ENCODE measurements at regions not wholly inside any gene's neighbourhood (a gene's known extent, or its start where the extent isn't known, plus 50 kb on each side); places are given as distances from the start of the nearest gene placed in this dataset.

DNA sequence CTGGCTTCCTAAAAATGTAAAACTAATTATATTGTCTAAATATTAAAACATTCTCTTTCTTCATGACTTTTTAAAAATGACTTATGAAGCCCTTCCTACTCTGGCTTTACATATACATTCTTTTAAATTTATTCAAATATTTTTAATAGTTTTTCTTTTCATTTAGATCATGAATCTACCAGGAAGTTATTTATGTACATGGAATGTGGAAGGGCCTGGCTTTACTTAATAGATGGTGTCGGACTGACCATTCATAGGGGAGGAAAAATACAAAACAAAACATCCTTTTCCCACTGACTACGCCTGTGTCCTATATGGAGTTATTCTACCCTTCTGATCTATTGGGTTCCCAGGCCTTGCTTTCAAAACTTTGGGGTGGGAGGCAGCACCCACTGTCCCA is 129.8 kb downstream of the MACROH2A1 start:
- peak overlapping the region; percentile 46 for H3K27ac ChIP-seq (ENCODE audit: low read depth, low read length, poor library complexity, severe bottlenecking)
- no peak for TF ChIP-seq CTCF (conservative IDR thresholded peaks at IDR 0.05; ENCODE audit: low read depth, low read length)
- TF ChIP-seq EZH2 (IDR thresholded peaks at IDR 0.05; ENCODE audit: borderline replicate concordance, low read depth, low read length, poor library complexity, severe bottlenecking) = no peak
- CTCF ChIA-PET = no interaction called here

DNA sequence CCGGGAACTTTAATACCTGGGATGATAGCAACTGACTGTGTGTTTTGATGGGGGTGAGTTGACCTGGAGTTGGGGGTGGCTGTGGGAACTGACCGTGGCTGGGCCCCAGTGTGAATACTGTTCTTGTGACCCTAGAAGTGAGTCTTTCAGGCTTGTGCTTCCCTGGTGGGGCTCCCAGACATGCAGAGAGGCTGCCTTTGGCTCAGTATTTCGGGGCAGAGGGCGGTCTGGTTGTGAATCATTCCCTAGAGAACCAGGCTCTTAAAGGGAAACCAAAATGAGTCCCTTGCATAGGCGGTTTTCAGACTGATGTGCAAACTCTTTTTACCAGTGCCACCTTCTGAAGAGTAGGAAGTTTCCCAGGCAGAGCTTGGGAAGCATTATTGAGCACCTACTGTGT is 132.1 kb downstream of the MACROH2A1 start:
- TF ChIP-seq CTCF (conservative IDR thresholded peaks at IDR 0.05; ENCODE audit: low read depth, low read length) (no peak), EZH2 (IDR thresholded peaks at IDR 0.05; ENCODE audit: borderline replicate concordance, low read depth, low read length, poor library complexity, severe bottlenecking) (no peak)
- H3K4me1 ChIP-seq (ENCODE audit: insufficient read depth, low read length, poor library complexity, severe bottlenecking) = peaks cover 16% of the 10 kb centered on the region
- POLR2A ChIA-PET (ENCODE audit: low non-redundant PET) = no interaction called here
- BruUV-seq (replicated peaks) = no TSS peak
- H3K27me3 ChIP-seq (replicated peaks; ENCODE audit: insufficient read depth, low read depth, low read length, poor library complexity) = no peaks in the 10 kb centered on the region
- H3K36me3 ChIP-seq (ENCODE audit: insufficient read depth, low read length, poor library complexity, severe bottlenecking) = no peaks in the 10 kb centered on the region
- DNase-seq (ENCODE audit: low spot score) = no peak
- CTCF ChIA-PET = no interaction called here
- H3K9me3 ChIP-seq (ENCODE audit: low read depth, low read length, poor library complexity, severe bottlenecking) = no peaks in the 10 kb centered on the region
- no peak overlapping the region for H3K4me3 ChIP-seq (ENCODE audit: low read depth, low read length, poor library complexity, severe bottlenecking)
- intact Hi-C loops (cut with micrococcal nuclease; ENCODE audit: unreplicated experiment) = no loop called here
- no peak overlapping the region for H3K27ac ChIP-seq (ENCODE audit: low read depth, low read length, poor library complexity, severe bottlenecking)

More for the DNA sequence above, 129.8 kb downstream of the MACROH2A1 start:
- no TSS peak for BruUV-seq (replicated peaks)
- H3K4me3 ChIP-seq (ENCODE audit: low read depth, low read length, poor library complexity, severe bottlenecking) = no peak overlapping the region
- no peaks in the 10 kb centered on the region for H3K9me3 ChIP-seq (ENCODE audit: low read depth, low read length, poor library complexity, severe bottlenecking)
- intact Hi-C loops (cut with micrococcal nuclease; ENCODE audit: unreplicated experiment) = no loop called here
- POLR2A ChIA-PET (ENCODE audit: low non-redundant PET) = no interaction called here
- no peak for DNase-seq (ENCODE audit: low spot score)
- peaks cover 16% of the 10 kb centered on the region for H3K4me1 ChIP-seq (ENCODE audit: insufficient read depth, low read length, poor library complexity, severe bottlenecking)
- H3K27me3 ChIP-seq (replicated peaks; ENCODE audit: insufficient read depth, low read depth, low read length, poor library complexity) = no peaks in the 10 kb centered on the region
- no peaks in the 10 kb centered on the region for H3K36me3 ChIP-seq (ENCODE audit: insufficient read depth, low read length, poor library complexity, severe bottlenecking)

DNA sequence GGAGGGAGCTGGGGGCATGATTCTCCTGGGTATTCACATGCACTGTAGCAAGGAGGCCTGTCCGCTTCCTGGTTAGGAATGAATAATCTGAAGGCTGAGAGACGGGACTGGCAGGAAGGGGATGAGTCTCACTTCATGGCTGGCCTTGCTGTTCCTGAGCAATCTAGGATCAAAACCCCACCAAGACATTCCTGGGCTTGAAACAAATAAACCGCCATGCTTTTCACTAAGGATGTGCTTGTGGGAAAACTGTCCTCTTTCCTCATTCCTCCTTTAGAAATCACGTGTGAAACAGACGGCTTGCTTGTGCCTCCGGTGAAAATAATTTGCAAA is 132.8 kb downstream of the MACROH2A1 start:
- DNase-seq (ENCODE audit: low spot score) = no peak
- no peak for TF ChIP-seq EZH2 (IDR thresholded peaks at IDR 0.05; ENCODE audit: borderline replicate concordance, low read depth, low read length, poor library complexity, severe bottlenecking)
- POLR2A ChIA-PET (ENCODE audit: low non-redundant PET) = no interaction called here
- Histone ChIP-seq H3K36me3 (ENCODE audit: insufficient read depth, low read length, poor library complexity, severe bottlenecking) (no peaks in the 10 kb centered on the region), H3K4me3 (ENCODE audit: low read depth, low read length, poor library complexity, severe bottlenecking) (no peak overlapping the region), H3K4me1 (ENCODE audit: insufficient read depth, low read length, poor library complexity, severe bottlenecking) (peaks cover 16% of the 10 kb centered on the region), H3K27ac (ENCODE audit: low read depth, low read length, poor library complexity, severe bottlenecking) (no peak overlapping the region), H3K9me3 (ENCODE audit: low read depth, low read length, poor library complexity, severe bottlenecking) (no peaks in the 10 kb centered on the region), H3K27me3 (replicated peaks; ENCODE audit: insufficient read depth, low read depth, low read length, poor library complexity) (no peaks in the 10 kb centered on the region)
- CTCF ChIA-PET = no interaction called here
- BruUV-seq (replicated peaks) = no TSS peak
- intact Hi-C loops (cut with micrococcal nuclease; ENCODE audit: unreplicated experiment) = no loop called here

DNA sequence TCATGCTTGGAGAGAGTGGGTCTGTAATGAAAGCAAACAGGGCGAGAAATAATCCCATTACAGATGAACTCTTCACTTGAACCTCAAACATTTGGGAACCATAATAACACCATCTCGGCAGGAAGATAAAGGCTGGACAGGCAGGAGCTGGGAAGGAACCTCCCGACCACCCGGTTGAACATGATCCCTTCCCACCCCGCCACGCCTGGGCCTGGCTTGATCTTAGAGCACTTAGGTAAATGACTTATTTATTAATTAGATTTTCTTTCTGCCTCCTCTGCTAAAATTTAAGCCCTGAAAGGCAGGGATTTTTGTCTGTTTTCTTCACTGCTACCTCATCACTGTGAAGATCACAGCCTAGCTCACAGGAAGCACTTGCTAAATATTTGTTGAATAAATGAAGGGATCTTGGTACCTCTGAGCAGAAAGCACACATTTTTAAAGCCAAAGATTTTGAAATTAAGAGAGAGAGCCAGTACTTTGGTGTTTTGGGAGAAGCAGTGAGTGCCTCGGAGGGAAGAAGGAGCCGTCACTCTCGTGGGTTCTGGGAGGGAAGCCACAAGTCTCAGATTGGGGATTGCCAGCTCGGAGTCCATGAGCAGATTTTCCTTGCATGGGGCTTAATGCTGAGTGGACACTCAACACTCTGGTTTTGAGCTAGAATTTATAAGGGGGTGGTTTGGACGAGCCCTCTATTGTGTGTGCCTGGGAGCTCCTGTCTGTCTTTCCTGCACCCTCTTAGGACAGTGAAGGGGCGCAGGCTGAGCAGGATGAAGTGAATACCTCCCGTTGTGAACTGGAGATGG is 133.3 kb downstream of the MACROH2A1 start:
- H3K36me3 ChIP-seq (ENCODE audit: insufficient read depth, low read length, poor library complexity, severe bottlenecking) = no peaks in the 10 kb centered on the region
- intact Hi-C loops (cut with micrococcal nuclease; ENCODE audit: unreplicated experiment) = no loop called here
- ChIA-PET CTCF (no interaction called here), POLR2A (ENCODE audit: low non-redundant PET) (no interaction called here)
- no peak overlapping the region for H3K27ac ChIP-seq (ENCODE audit: low read depth, low read length, poor library complexity, severe bottlenecking)
- peaks cover 16% of the 10 kb centered on the region for H3K4me1 ChIP-seq (ENCODE audit: insufficient read depth, low read length, poor library complexity, severe bottlenecking)
- no peak overlapping the region for H3K4me3 ChIP-seq (ENCODE audit: low read depth, low read length, poor library complexity, severe bottlenecking)
- no peaks in the 10 kb centered on the region for H3K9me3 ChIP-seq (ENCODE audit: low read depth, low read length, poor library complexity, severe bottlenecking)
- no peaks in the 10 kb centered on the region for H3K27me3 ChIP-seq (replicated peaks; ENCODE audit: insufficient read depth, low read depth, low read length, poor library complexity)
- BruUV-seq (replicated peaks) = no TSS peak
- TF ChIP-seq CTCF (conservative IDR thresholded peaks at IDR 0.05; ENCODE audit: low read depth, low read length) (no peak), EZH2 (IDR thresholded peaks at IDR 0.05; ENCODE audit: borderline replicate concordance, low read depth, low read length, poor library complexity, severe bottlenecking) (no peak)
- no peak for DNase-seq (ENCODE audit: low spot score)
